NCI-H82 treated with DMSO at 0.1 percent for 48 hours (cell line): ENCODE measurements at regions not wholly inside any gene's neighbourhood (a gene's known extent, or its start where the extent isn't known, plus 50 kb on each side); places are given as distances from the start of the nearest gene placed in this dataset.
A peak's percentile ranks its signal among the peaks of the same experiment; 100 is the strongest.

Experiments
- DNase-seq: peaks from one replicate; lab custom pipeline; 2025; ENCODE audit not compliant: unreplicated experiment; lab: John Stamatoyannopoulos, UW

GRCh38 chr2:234134496-234134895 lies 84.0 kb downstream of the SPP2 start:
- DNase-seq: no peak

GRCh38 chr2:234133004-234133403 lies 82.5 kb downstream of the SPP2 start:
- peak; percentile 1 for DNase-seq

GRCh38 chr2:234130777-234131181 lies 80.3 kb downstream of the SPP2 start:
- DNase-seq: no peak

- DNase-seq: no peak
Measured at GRCh38 chr2:234128606-234129005, 78.1 kb downstream of the SPP2 start.
